ENCODE measurements at regions not wholly inside any gene's neighbourhood (a gene's known extent, or its start where the extent isn't known, plus 50 kb on each side); places are given as distances from the start of the nearest gene placed in this dataset.

DNA sequence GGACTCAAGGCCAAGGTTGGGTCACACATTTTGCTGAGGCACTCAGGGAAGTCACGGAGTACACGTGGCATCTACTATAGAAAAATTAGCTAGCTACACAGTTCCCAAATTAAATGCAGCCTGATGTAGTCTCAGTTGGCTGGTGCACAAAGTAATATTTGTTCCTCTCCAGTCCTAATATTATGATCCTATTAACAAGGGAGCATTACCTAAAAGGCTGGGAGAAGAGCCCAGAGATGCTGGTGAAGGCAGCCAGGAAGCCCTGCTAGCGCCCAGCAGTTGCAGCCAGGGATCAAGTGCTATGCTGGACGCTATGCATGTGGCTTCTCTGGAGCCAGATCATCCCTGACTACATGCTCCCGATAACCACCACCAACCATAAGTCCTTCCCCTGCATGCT is 88.0 kb upstream of the GSC start:
- TF ChIP-seq, protein P1, sequence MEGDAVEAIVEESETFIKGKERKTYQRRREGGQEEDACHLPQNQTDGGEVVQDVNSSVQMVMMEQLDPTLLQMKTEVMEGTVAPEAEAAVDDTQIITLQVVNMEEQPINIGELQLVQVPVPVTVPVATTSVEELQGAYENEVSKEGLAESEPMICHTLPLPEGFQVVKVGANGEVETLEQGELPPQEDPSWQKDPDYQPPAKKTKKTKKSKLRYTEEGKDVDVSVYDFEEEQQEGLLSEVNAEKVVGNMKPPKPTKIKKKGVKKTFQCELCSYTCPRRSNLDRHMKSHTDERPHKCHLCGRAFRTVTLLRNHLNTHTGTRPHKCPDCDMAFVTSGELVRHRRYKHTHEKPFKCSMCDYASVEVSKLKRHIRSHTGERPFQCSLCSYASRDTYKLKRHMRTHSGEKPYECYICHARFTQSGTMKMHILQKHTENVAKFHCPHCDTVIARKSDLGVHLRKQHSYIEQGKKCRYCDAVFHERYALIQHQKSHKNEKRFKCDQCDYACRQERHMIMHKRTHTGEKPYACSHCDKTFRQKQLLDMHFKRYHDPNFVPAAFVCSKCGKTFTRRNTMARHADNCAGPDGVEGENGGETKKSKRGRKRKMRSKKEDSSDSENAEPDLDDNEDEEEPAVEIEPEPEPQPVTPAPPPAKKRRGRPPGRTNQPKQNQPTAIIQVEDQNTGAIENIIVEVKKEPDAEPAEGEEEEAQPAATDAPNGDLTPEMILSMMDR (IDR thresholded peaks at IDR 0.05) = no peak
- TF ChIP-seq POLR2A (IDR thresholded peaks at IDR 0.05) = no peak
- no peak for TF ChIP-seq POLR2AphosphoS5 (IDR thresholded peaks at IDR 0.05)
